ENCODE measurements at regions not wholly inside any gene's neighbourhood (a gene's known extent, or its start where the extent isn't known, plus 50 kb on each side); places are given as distances from the start of the nearest gene placed in this dataset.

DNA sequence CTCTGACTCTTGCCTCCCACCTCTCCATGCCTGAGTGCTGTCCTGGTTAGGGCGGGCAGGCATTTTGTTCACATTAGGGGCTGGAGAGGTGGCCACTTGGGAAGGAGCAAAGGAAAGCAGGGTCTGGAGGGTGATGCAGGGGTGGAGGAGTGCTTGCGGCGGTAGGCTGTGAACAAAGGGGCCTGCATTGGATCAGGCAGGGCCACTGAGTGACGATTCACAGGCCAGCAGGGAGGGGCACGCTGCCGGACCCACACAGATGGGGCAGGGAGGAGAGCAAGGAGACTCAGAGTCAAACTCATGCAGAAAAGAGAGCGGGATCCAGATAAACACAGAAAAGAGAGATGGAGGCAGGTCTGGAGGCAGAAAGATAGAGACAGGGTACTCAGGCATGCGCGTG, 58.4 kb upstream of the TBX3 start:
- TF ChIP-seq TCF4 (CRISPR knock-in tag; IDR thresholded peaks at IDR 0.05; ENCODE audit: borderline replicate concordance) (no peak), TOX (CRISPR knock-in tag; IDR thresholded peaks at IDR 0.05; ENCODE audit: borderline replicate concordance) (no peak), ZFP30 (CRISPR knock-in tag; IDR thresholded peaks at IDR 0.05) (no peak), ESRRG (CRISPR knock-in tag; IDR thresholded peaks at IDR 0.05) (no peak), CSDC2 (CRISPR knock-in tag; IDR thresholded peaks at IDR 0.05) (no peak), GLIS3 (CRISPR knock-in tag; IDR thresholded peaks at IDR 0.05) (no peak), CREB5 (CRISPR knock-in tag; IDR thresholded peaks at IDR 0.05; ENCODE audit: low read depth) (no peak)
- TF ChIP-seq, protein P1, sequence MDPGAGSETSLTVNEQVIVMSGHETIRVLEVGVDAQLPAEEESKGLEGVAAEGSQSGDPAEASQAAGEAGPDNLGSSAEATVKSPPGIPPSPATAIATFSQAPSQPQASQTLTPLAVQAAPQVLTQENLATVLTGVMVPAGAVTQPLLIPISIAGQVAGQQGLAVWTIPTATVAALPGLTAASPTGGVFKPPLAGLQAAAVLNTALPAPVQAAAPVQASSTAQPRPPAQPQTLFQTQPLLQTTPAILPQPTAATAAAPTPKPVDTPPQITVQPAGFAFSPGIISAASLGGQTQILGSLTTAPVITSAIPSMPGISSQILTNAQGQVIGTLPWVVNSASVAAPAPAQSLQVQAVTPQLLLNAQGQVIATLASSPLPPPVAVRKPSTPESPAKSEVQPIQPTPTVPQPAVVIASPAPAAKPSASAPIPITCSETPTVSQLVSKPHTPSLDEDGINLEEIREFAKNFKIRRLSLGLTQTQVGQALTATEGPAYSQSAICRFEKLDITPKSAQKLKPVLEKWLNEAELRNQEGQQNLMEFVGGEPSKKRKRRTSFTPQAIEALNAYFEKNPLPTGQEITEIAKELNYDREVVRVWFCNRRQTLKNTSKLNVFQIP (CRISPR knock-in tag; IDR thresholded peaks at IDR 0.05; ENCODE audit: borderline replicate concordance, low read depth): no peak
